ENCODE measurements at regions not wholly inside any gene's neighbourhood (a gene's known extent, or its start where the extent isn't known, plus 50 kb on each side); places are given as distances from the start of the nearest gene placed in this dataset.

- no peak for DNase-seq
Measured at GRCh38 chr14:97539884-97540283, 742.7 kb downstream of the VRK1 start.

- DNase-seq = no peak
Measured at GRCh38 chr14:97543221-97543620, 746.0 kb downstream of the VRK1 start.

- DNase-seq = no peak
Measured at GRCh38 chr14:97543816-97544215, 746.6 kb downstream of the VRK1 start.

GRCh38 chr14:97544571-97544970 lies 747.4 kb downstream of the VRK1 start:
- DNase-seq = no peak

- DNase-seq = no peak
Measured at GRCh38 chr14:97546491-97547230, 749.5 kb downstream of the VRK1 start.

- no peak for DNase-seq
Measured at GRCh38 chr14:97550463-97550862, 753.3 kb downstream of the VRK1 start.

GRCh38 chr14:97554597-97554996 lies 757.4 kb downstream of the VRK1 start:
- no peak for DNase-seq

- DNase-seq = no peak
Measured at GRCh38 chr14:97564334-97564733, 767.2 kb downstream of the VRK1 start.

GRCh38 chr14:97571201-97571600 lies 774.0 kb downstream of the VRK1 start:
- no peak for DNase-seq

GRCh38 chr14:97571866-97572555 lies 774.8 kb downstream of the VRK1 start:
- no peak for DNase-seq

- no peak for DNase-seq
Measured at GRCh38 chr14:97572583-97573458, 775.6 kb downstream of the VRK1 start.

GRCh38 chr14:97575677-97576076 lies 778.5 kb downstream of the VRK1 start:
- no peak for DNase-seq

GRCh38 chr14:97578982-97579548 lies 781.9 kb downstream of the VRK1 start:
- DNase-seq = no peak

GRCh38 chr14:97581016-97581415 lies 783.8 kb downstream of the VRK1 start:
- DNase-seq = no peak

GRCh38 chr14:97582022-97582421 lies 784.8 kb downstream of the VRK1 start:
- DNase-seq = no peak

GRCh38 chr14:97584528-97584927 lies 787.3 kb downstream of the VRK1 start:
- no peak for DNase-seq

GRCh38 chr14:97592341-97592980 lies 795.3 kb downstream of the VRK1 start:
- no peak for DNase-seq

GRCh38 chr14:97594306-97594705 lies 797.1 kb downstream of the VRK1 start:
- no peak for DNase-seq

- no peak for DNase-seq
Measured at GRCh38 chr14:97602438-97603117, 805.4 kb downstream of the VRK1 start.

GRCh38 chr14:97603201-97603600 lies 806.0 kb downstream of the VRK1 start:
- no peak for DNase-seq

GRCh38 chr14:97604731-97605130 lies 807.5 kb downstream of the VRK1 start:
- no peak for DNase-seq

GRCh38 chr14:97618401-97618800 lies 821.2 kb downstream of the VRK1 start:
- no peak for DNase-seq
